ENCODE measurements at regions not wholly inside any gene's neighbourhood (a gene's known extent, or its start where the extent isn't known, plus 50 kb on each side); places are given as distances from the start of the nearest gene placed in this dataset.
A peak's percentile ranks its signal among the peaks of the same experiment; 100 is the strongest.

DNA sequence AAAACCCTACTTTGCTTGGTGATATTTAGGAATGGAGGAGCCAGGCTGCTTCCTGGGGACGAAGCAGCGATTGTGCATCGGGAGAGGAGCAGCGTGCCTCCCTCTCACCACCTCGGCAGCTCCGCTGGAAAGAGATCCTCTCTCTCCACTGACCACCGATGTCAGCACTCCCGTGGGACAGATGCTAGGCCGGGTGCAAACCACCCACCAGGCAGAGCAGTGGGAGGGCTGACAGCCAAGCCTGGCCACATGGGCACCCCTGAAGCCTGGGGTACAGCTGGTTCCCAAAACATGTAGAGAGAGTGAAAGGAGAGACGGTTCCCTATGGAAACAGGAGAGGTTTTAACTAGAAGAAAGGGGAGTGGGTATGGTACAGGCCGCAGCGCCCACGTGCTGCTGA, 220.0 kb downstream of the ANKRD60 start:
- no peaks in the 10 kb centered on the region for H3K36me3 ChIP-seq (replicated peaks in 1 of 2)
- no peaks in the 10 kb centered on the region for H3K4me1 ChIP-seq (replicated peaks in 1 of 2)
- no peak overlapping the region for H3K27ac ChIP-seq
- no peak overlapping the region for H3K4me3 ChIP-seq
- DNase-seq, result peak in 1 of 7 donors; percentile 4
- H3K9me3 ChIP-seq (replicated peaks in 1 of 3), result no peaks in the 10 kb centered on the region
- TF ChIP-seq, protein P1, sequence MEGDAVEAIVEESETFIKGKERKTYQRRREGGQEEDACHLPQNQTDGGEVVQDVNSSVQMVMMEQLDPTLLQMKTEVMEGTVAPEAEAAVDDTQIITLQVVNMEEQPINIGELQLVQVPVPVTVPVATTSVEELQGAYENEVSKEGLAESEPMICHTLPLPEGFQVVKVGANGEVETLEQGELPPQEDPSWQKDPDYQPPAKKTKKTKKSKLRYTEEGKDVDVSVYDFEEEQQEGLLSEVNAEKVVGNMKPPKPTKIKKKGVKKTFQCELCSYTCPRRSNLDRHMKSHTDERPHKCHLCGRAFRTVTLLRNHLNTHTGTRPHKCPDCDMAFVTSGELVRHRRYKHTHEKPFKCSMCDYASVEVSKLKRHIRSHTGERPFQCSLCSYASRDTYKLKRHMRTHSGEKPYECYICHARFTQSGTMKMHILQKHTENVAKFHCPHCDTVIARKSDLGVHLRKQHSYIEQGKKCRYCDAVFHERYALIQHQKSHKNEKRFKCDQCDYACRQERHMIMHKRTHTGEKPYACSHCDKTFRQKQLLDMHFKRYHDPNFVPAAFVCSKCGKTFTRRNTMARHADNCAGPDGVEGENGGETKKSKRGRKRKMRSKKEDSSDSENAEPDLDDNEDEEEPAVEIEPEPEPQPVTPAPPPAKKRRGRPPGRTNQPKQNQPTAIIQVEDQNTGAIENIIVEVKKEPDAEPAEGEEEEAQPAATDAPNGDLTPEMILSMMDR (IDR thresholded peaks at IDR 0.05), result no peak
- 85 to 89% (median 86%) methylated on average over 11 to 13 of the region's 13 CpGs for WGBS, 4 donors
- no peaks in the 10 kb centered on the region for H3K27me3 ChIP-seq
- intact Hi-C loops (cut with DNase I), result no loop called here

- Histone ChIP-seq H3K4me1 (replicated peaks in 1 of 2) (no peaks in the 10 kb centered on the region), H3K36me3 (replicated peaks in 1 of 2) (no peaks in the 10 kb centered on the region), H3K27me3 (no peaks in the 10 kb centered on the region), H3K9me3 (replicated peaks in 1 of 3) (no peaks in the 10 kb centered on the region), H3K27ac (no peak overlapping the region), H3K4me3 (no peak overlapping the region)
- intact Hi-C loops (cut with DNase I), result no loop called here
- no peak for TF ChIP-seq POLR2A (IDR thresholded peaks at IDR 0.05)
- TF ChIP-seq, protein P1 (IDR thresholded peaks at IDR 0.05), result no peak
- 94 to 100% (median 99%) methylated on average over 2 of the region's 2 CpGs for WGBS, 4 donors
- DNase-seq, result peak in 1 of 7 donors; percentile 0
These were observed 220.5 kb downstream of the ANKRD60 start for GRCh38 chr20:58007947-58008346.

DNA sequence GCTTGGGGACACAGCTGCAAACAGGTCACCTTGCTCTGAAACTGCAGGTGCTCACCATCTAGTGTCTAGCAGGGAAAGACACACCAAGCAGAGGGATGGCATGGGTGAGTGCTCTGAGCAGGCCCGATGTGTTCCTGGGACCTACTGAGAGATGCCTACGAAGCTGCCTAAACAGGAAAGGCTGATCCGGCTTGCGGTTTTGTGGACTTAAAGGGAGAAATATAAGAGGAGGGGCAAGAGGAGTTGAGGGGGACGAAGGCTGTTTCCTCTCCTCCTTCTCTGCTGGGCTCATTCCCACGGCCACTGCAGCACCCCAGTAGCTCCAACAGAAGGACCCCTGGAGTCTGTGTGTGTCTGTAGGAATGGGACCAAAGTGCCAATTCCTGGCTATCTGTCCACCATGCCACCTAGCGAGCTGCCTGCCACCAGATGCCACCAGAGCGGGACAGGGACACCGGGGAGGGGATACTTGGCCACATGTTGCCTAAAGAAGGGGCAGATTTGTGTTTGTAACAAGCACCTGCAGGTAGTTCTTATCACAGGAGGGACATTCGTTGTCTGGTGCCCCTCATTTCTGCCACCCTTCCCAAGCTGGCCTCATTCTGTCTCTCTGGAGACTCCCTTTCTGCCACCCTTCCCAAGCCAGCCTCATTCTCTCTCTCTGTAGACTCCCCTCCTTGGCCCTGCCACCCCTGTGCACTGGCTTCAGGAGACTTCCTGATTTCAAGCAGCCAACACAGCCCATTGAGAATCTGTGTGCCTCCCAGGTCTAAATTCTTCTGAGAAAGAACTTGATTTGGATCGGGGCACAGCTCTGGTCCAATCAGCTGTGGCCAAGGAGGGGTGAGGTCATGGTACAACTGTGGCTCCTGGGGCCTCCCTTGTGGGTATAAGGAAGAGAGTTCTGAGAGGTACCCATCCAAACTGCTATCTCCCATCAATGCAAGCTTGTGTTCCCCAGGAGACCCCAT, 221.8 kb downstream of the ANKRD60 start:
- H3K27ac ChIP-seq, result no peak overlapping the region
- intact Hi-C loops (cut with DNase I), result no loop called here
- peak in 1 of 7 donors; percentile 10 for DNase-seq

DNA sequence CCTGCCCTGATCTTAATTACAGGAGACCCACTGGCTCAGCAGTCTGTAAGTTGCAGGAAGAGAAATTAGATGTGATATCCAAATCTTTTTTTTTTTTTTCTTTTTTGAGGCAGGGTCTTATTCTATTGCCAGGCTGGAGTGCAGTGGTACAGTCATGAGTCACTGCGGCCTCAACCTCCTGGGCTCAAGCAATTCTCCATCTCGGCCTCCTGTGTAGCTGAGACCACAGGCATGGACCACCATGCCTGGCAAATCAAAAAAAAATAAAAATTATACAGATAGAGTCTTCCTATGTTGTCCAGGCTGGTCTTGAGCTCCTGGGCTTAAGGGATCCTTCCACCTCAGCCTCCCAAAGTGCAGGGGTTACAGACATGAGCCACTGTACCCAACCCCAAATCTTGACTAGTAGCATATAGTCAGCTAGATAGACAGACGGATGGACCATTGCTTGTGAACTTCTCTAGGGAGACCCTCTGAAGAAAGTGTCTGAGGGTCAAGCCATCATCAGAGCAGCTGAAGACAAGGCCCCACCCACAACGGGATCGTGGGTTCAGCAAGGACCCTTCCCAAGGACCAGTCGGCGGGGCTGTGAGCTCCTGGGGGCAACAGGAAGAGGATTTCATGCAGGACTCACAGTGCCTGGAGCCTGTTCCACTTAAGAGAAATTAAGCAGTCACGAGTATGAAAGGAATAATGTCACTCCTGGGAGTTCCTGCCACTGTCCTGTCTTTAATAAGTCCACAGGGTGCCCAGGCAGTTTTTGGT, 222.7 kb downstream of the ANKRD60 start:
- intact Hi-C loops (cut with DNase I), result no loop called here
- H3K4me1 ChIP-seq (replicated peaks in 1 of 2), result peaks cover 7 to 9% of the 10 kb centered on the region in 2 donors
- no peak overlapping the region for H3K27ac ChIP-seq
- no peaks in the 10 kb centered on the region for H3K36me3 ChIP-seq (replicated peaks in 1 of 2)
- 76 to 86% (median 81%) methylated on average over 8 of the region's 8 CpGs for WGBS, 4 donors
- no peak overlapping the region for H3K4me3 ChIP-seq
- DNase-seq, result no peak
- no peaks in the 10 kb centered on the region for H3K9me3 ChIP-seq (replicated peaks in 1 of 3)
- TF ChIP-seq, protein P1 (IDR thresholded peaks at IDR 0.05), result no peak
- TF ChIP-seq POLR2A (IDR thresholded peaks at IDR 0.05), result no peak
- no peaks in the 10 kb centered on the region for H3K27me3 ChIP-seq

More for the DNA sequence above, 221.8 kb downstream of the ANKRD60 start:
- Histone ChIP-seq H3K4me3 (no peak overlapping the region), H3K27me3 (no peaks in the 10 kb centered on the region), H3K9me3 (replicated peaks in 1 of 3) (no peaks in the 10 kb centered on the region), H3K4me1 (replicated peaks in 1 of 2) (peaks cover 0 to under 1% of the 10 kb centered on the region in 2 donors), H3K36me3 (replicated peaks in 1 of 2) (no peaks in the 10 kb centered on the region)
- 81 to 89% (median 83%) methylated on average over 11 of the region's 11 CpGs for WGBS, 4 donors
- no peak for TF ChIP-seq POLR2A (IDR thresholded peaks at IDR 0.05)
- TF ChIP-seq, protein P1 (IDR thresholded peaks at IDR 0.05), result no peak
